HEK293 (cell line): ENCODE measurements at regions not wholly inside any gene's neighbourhood (a gene's known extent, or its start where the extent isn't known, plus 50 kb on each side); places are given as distances from the start of the nearest gene placed in this dataset.

Experiments used
- CTCF ChIA-PET: fragments of 350-600 bp; formaldehyde crosslinking; extraction: SDS; loops from one replicate; lab custom pipeline; 2021; ENCODE audit warnings: antibody characterized with exemption; lab: Yijun Ruan, JAX
- POLR2A ChIA-PET: fragments of 300-600 bp; formaldehyde crosslinking; extraction: SDS; loops from one replicate; lab custom pipeline; 2020; ENCODE audit warnings: antibody characterized with exemption, inconsistent platforms; lab: Yijun Ruan, JAX
- H3K27ac ChIP-seq: fragments of 200-500 bp; sonication (Bioruptor generic); 2 replicates; pipeline ENCODE4 v1.5.1; 2014; ENCODE audit warnings: low read depth, low read length, control low read depth, inconsistent platforms; ENCODE audit errors: extremely low read depth
- H3K36me3 ChIP-seq, 2 experiments: fragments of 200-500 bp in 1 of 2; sonication (Bioruptor generic) in 1 of 2; 1 replicate in 1 of 2; 2 replicates in 1 of 2; pipeline ENCODE4 v1.5.1; 2014 to 2017; ENCODE audit warnings: inconsistent platforms in 2 of 2, low read length in 2 of 2; ENCODE audit not compliant: control insufficient read depth in 2 of 2, insufficient read depth in 1 of 2
- H3K4me1 ChIP-seq: fragments of 200-500 bp; sonication (Bioruptor generic); 2 replicates; pipeline ENCODE4 v1.5.1; 2014; ENCODE audit warnings: mild to moderate bottlenecking, low read length, inconsistent platforms; ENCODE audit not compliant: control insufficient read depth, insufficient read depth
- H3K4me3 ChIP-seq: 2 replicates; pipeline ENCODE4 v1.5.1; 2011; ENCODE audit warnings: low read depth, mild to moderate bottlenecking, control low read depth, low read length, moderate library complexity
- H3K9me3 ChIP-seq: fragments of 200-500 bp; sonication (Bioruptor generic); 2 replicates; pipeline ENCODE4 v1.5.1; 2014; ENCODE audit warnings: low read depth, low read length, inconsistent platforms; ENCODE audit not compliant: control insufficient read depth, insufficient read depth
- BCL11A ChIP-seq: fragments of 450-650 bp; formaldehyde crosslinking; IDR thresholded peaks from 2 replicates; pipeline ENCODE4 v1.5.1; 2016; ENCODE audit warnings: low read depth, missing biosample characterization, missing genetic modification characterization
- KLF7 ChIP-seq: fragments of 450-650 bp; formaldehyde crosslinking; IDR thresholded peaks from 2 replicates; pipeline ENCODE4 v1.5.1; 2016; ENCODE audit warnings: missing biosample characterization, missing genetic modification characterization, borderline replicate concordance
- PRDM10 ChIP-seq: fragments of 450-650 bp; formaldehyde crosslinking; IDR thresholded peaks from 2 replicates; pipeline ENCODE4 v1.5.1; 2016; ENCODE audit warnings: missing biosample characterization, missing genetic modification characterization
- PRDM2 ChIP-seq: fragments of 450-650 bp; formaldehyde crosslinking; IDR thresholded peaks from 2 replicates; pipeline ENCODE4 v1.5.1; 2016; ENCODE audit warnings: missing biosample characterization, missing genetic modification characterization, borderline replicate concordance
- SP2 ChIP-seq: fragments of 450-650 bp; formaldehyde crosslinking; IDR thresholded peaks from 2 replicates; pipeline ENCODE4 v1.5.1; 2016; ENCODE audit warnings: missing biosample characterization, missing genetic modification characterization
- WT1 ChIP-seq: fragments of 450-650 bp; formaldehyde crosslinking; IDR thresholded peaks from 2 replicates; pipeline ENCODE4 v1.5.1; 2016; ENCODE audit warnings: missing biosample characterization, missing genetic modification characterization
- YY1 ChIP-seq: fragments of 450-650 bp; formaldehyde crosslinking; IDR thresholded peaks from 2 replicates; pipeline ENCODE4 v1.5.1; 2018; ENCODE audit warnings: missing biosample characterization, missing genetic modification characterization
- ZBTB20 ChIP-seq: fragments of 450-650 bp; formaldehyde crosslinking; IDR thresholded peaks from 2 replicates; pipeline ENCODE4 v1.5.1; 2016; ENCODE audit warnings: missing biosample characterization, missing genetic modification characterization
- ZFP69B ChIP-seq: fragments of 450-650 bp; formaldehyde crosslinking; IDR thresholded peaks from 2 replicates; pipeline ENCODE4 v1.5.1; 2016; ENCODE audit warnings: missing biosample characterization, missing genetic modification characterization
- ZNF133 ChIP-seq: fragments of 450-650 bp; formaldehyde crosslinking; IDR thresholded peaks from 2 replicates; pipeline ENCODE4 v1.5.1; 2016; ENCODE audit warnings: missing biosample characterization, missing genetic modification characterization
- ZNF169 ChIP-seq: fragments of 450-650 bp; formaldehyde crosslinking; IDR thresholded peaks from 2 replicates; pipeline ENCODE4 v1.5.1; 2016; ENCODE audit warnings: missing biosample characterization, missing genetic modification characterization
- ZNF19 ChIP-seq: fragments of 450-650 bp; formaldehyde crosslinking; IDR thresholded peaks from 2 replicates; pipeline ENCODE4; 2016; ENCODE audit warnings: missing biosample characterization, missing genetic modification characterization, low read depth
- ZNF2 ChIP-seq: fragments of 450-650 bp; formaldehyde crosslinking; IDR thresholded peaks from 2 replicates; pipeline ENCODE4 v1.5.1; 2016; ENCODE audit warnings: missing biosample characterization, missing genetic modification characterization
- ZNF311 ChIP-seq: fragments of 450-650 bp; formaldehyde crosslinking; IDR thresholded peaks from 2 replicates; pipeline ENCODE4 v1.5.1; 2017; ENCODE audit warnings: missing biosample characterization, missing genetic modification characterization, borderline replicate concordance
- ZNF404 ChIP-seq: fragments of 450-650 bp; formaldehyde crosslinking; IDR thresholded peaks from 2 replicates; pipeline ENCODE4 v1.5.1; 2017; ENCODE audit warnings: missing biosample characterization, missing genetic modification characterization
- ZNF514 ChIP-seq: fragments of 450-650 bp; formaldehyde crosslinking; IDR thresholded peaks from 2 replicates; pipeline ENCODE4 v1.5.1; 2016; ENCODE audit warnings: missing biosample characterization, missing genetic modification characterization
- ZNF561 ChIP-seq: fragments of 450-650 bp; IDR thresholded peaks from 2 replicates; pipeline ENCODE4 v1.5.1; 2018; ENCODE audit warnings: missing biosample characterization, missing genetic modification characterization, borderline replicate concordance
- ZNF639 ChIP-seq: fragments of 450-650 bp; formaldehyde crosslinking; IDR thresholded peaks from 2 replicates; pipeline ENCODE4 v1.5.1; 2016; ENCODE audit warnings: missing biosample characterization, missing genetic modification characterization
- ZNF792 ChIP-seq: fragments of 450-650 bp; formaldehyde crosslinking; IDR thresholded peaks from 2 replicates; pipeline ENCODE4 v1.5.1; 2016; ENCODE audit warnings: missing biosample characterization, missing genetic modification characterization
- ZNF837 ChIP-seq: fragments of 450-650 bp; formaldehyde crosslinking; IDR thresholded peaks from 2 replicates; pipeline ENCODE4 v1.5.1; 2016; ENCODE audit warnings: missing biosample characterization, missing genetic modification characterization
- ZNF843 ChIP-seq: fragments of 450-650 bp; formaldehyde crosslinking; IDR thresholded peaks from 2 replicates; pipeline ENCODE4 v1.5.1; 2016; ENCODE audit warnings: missing biosample characterization, missing genetic modification characterization
- ZSCAN16 ChIP-seq: fragments of 450-650 bp; formaldehyde crosslinking; IDR thresholded peaks from 2 replicates; pipeline ENCODE4 v1.5.1; 2016; ENCODE audit warnings: missing biosample characterization, missing genetic modification characterization

GRCh38 chr10:57716884-57717283 lies 550.8 kb downstream of the IPMK start:
- no peak for TF ChIP-seq ZNF404 (tag by site-specific recombination)
- TF ChIP-seq KLF7: no peak
- no peak for TF ChIP-seq ZNF843 (tag by site-specific recombination)
- no peak for TF ChIP-seq ZNF792 (tag by site-specific recombination)
- no peak for TF ChIP-seq PRDM10
- no peak for TF ChIP-seq ZNF2 (tag by site-specific recombination)
- no peak for TF ChIP-seq ZNF639 (tag by site-specific recombination)
- no peak for TF ChIP-seq ZFP69B (tag by site-specific recombination)
- no peak for TF ChIP-seq ZNF514 (tag by site-specific recombination)
- TF ChIP-seq ZNF837: no peak
- Histone ChIP-seq H3K4me1 (no peaks in the 10 kb centered on the region), H3K4me3 (no peak overlapping the region), H3K36me3 (no peaks in the 10 kb centered on the region), H3K9me3 (no peaks in the 10 kb centered on the region), H3K27ac (no peak overlapping the region)
- ChIA-PET POLR2A (no interaction called here), CTCF (interaction anchor here (0.7 to 1.7 kb wide), 2 partner anchors 163 to 348 kb away, joined by 3 to 7 read pairs; no protein-coding TSS in a partner anchor)

GRCh38 chr10:57715233-57715632 lies 552.5 kb downstream of the IPMK start:
- Histone ChIP-seq H3K4me3 (no peak overlapping the region), H3K4me1 (no peaks in the 10 kb centered on the region), H3K9me3 (no peaks in the 10 kb centered on the region), H3K36me3 (no peaks in the 10 kb centered on the region), H3K27ac (no peak overlapping the region)
- CTCF ChIA-PET: no interaction called here
- POLR2A ChIA-PET: no interaction called here
- TF ChIP-seq YY1 (tag by site-specific recombination): no peak
- no peak for TF ChIP-seq ZNF133 (tag by site-specific recombination)
- TF ChIP-seq WT1 (tag by site-specific recombination): no peak
- no peak for TF ChIP-seq PRDM2
- TF ChIP-seq ZNF311 (tag by site-specific recombination): no peak
- TF ChIP-seq ZBTB20 (tag by site-specific recombination): no peak
- TF ChIP-seq ZNF19 (tag by site-specific recombination): no peak
- TF ChIP-seq ZNF561 (tag by site-specific recombination): no peak
- no peak for TF ChIP-seq BCL11A (tag by site-specific recombination)
- TF ChIP-seq ZNF169 (tag by site-specific recombination): no peak
- no peak for TF ChIP-seq SP2 (tag by site-specific recombination)
- no peak for TF ChIP-seq ZSCAN16 (tag by site-specific recombination)
